ENCODE measurements at regions not wholly inside any gene's neighbourhood (a gene's known extent, or its start where the extent isn't known, plus 50 kb on each side); places are given as distances from the start of the nearest gene placed in this dataset.

DNA sequence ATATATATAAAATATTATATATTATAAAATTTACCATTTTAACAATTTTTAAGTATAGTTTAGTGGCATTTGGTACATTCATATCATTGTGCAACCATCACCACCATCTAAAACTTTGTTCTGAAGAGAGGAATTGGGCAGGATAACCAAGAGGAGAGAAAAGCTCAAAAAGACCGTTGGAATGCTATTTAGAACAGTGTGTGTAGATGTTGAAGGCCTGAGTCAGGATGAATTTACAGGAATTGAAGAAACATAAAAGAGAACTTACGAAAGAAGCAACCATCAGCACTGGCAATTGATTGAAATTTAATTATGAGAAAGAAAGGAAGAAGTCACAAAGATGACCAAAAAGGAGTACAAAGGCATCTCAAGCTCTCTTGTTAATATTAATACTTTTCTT is 196.9 kb upstream of the PWP1 start:
- TF ChIP-seq, protein P1, sequence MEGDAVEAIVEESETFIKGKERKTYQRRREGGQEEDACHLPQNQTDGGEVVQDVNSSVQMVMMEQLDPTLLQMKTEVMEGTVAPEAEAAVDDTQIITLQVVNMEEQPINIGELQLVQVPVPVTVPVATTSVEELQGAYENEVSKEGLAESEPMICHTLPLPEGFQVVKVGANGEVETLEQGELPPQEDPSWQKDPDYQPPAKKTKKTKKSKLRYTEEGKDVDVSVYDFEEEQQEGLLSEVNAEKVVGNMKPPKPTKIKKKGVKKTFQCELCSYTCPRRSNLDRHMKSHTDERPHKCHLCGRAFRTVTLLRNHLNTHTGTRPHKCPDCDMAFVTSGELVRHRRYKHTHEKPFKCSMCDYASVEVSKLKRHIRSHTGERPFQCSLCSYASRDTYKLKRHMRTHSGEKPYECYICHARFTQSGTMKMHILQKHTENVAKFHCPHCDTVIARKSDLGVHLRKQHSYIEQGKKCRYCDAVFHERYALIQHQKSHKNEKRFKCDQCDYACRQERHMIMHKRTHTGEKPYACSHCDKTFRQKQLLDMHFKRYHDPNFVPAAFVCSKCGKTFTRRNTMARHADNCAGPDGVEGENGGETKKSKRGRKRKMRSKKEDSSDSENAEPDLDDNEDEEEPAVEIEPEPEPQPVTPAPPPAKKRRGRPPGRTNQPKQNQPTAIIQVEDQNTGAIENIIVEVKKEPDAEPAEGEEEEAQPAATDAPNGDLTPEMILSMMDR (IDR thresholded peaks at IDR 0.05; ENCODE audit: insufficient read depth, low read length): no peak
- H3K4me3 ChIP-seq (ENCODE audit: low read depth, low read length): no peak overlapping the region
- peak; percentile 43 for DNase-seq (ENCODE audit: low read depth)

DNA sequence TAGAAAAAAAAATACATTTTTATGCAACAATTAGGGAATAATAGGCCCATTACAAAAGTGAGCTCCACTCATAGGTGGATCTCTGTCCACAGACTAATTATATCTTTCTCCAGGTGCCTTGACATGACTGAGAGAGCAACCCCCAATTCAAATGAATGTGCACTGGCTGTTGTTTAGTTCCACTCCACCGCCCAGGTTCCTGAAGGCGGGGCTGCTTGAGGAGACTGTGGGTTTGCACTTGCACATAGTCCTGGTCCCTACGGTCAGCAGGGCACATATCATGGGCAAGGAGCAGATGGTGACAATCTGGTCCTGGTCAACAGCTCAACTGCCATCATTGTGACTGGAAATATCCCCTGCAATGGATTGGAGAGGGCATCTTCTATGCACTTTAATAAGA is 195.6 kb upstream of the PWP1 start:
- H3K4me3 ChIP-seq (ENCODE audit: low read depth, low read length): no peak overlapping the region
- TF ChIP-seq, protein P1 (IDR thresholded peaks at IDR 0.05; ENCODE audit: insufficient read depth, low read length): no peak
- no peak for DNase-seq (ENCODE audit: low read depth)

DNA sequence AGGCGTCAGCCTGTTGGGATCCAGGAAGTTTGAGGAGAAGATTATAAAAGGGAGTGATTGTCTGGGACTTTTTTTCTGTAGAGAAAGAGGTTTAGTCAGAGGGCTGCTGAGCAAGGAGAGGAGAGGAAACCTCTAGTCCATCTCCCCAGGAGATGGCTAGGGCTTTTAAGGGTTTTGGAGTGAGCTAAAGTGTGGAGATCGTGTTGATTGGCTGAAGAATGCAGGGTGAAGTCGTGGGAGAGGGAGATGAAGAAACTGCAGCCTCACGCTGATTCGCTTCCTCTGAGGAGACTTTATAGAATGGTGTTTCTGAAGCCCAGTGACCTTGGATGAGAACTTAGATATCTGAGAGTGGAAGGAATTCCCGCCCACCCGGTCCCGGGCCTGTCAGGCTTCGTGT is 193.7 kb upstream of the PWP1 start:
- TF ChIP-seq, protein P1 (IDR thresholded peaks at IDR 0.05; ENCODE audit: insufficient read depth, low read length): no peak
- peak; percentile 54 for DNase-seq (ENCODE audit: low read depth)

GRCh38 chr12:107492393-107493134 is 193.0 kb upstream of the PWP1 start:
- TF ChIP-seq, protein P1 (IDR thresholded peaks at IDR 0.05; ENCODE audit: insufficient read depth, low read length): no peak
- DNase-seq (ENCODE audit: low read depth): no peak
- no peak overlapping the region for H3K4me3 ChIP-seq (ENCODE audit: low read depth, low read length)

More for the DNA sequence above, 193.7 kb upstream of the PWP1 start:
- no peak overlapping the region for H3K4me3 ChIP-seq (ENCODE audit: low read depth, low read length)

GRCh38 chr12:107493135-107493494 is 192.5 kb upstream of the PWP1 start:
- H3K4me3 ChIP-seq (ENCODE audit: low read depth, low read length): no peak overlapping the region
- no peak for DNase-seq (ENCODE audit: low read depth)
- TF ChIP-seq, protein P1 (IDR thresholded peaks at IDR 0.05; ENCODE audit: insufficient read depth, low read length): no peak

DNA sequence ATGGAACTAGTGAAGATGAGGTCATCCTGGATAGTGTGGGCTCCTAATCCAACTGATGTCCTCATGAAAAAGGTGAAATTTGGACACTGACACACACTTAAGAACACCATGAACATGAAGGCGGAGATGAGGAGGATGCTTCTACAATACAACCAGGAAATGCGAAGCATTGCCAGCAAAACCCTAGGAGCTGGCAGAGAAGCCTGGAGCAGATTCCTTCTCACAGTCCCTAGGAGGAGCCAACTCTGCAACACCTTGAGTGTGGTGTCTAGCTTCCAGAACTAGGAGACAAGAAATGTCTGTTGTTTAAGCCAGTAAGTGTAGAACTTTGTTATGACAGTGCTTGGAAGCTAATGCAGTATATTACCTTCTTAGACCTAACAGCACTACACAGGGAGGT is 191.9 kb upstream of the PWP1 start:
- DNase-seq (ENCODE audit: low read depth): no peak
- TF ChIP-seq, protein P1 (IDR thresholded peaks at IDR 0.05; ENCODE audit: insufficient read depth, low read length): no peak
- H3K4me3 ChIP-seq (ENCODE audit: low read depth, low read length): no peak overlapping the region

GRCh38 chr12:107494331-107494730 is 191.3 kb upstream of the PWP1 start:
- no peak for DNase-seq (ENCODE audit: low read depth)
- TF ChIP-seq, protein P1 (IDR thresholded peaks at IDR 0.05; ENCODE audit: insufficient read depth, low read length): no peak
- H3K4me3 ChIP-seq (ENCODE audit: low read depth, low read length): no peak overlapping the region
